Common myeloid progenitor, CD34-positive (primary cell): ENCODE measurements at regions not wholly inside any gene's neighbourhood (a gene's known extent, or its start where the extent isn't known, plus 50 kb on each side); places are given as distances from the start of the nearest gene placed in this dataset.

ENCODE experiments used
- CTCF ChIA-PET: fragments of 350-600 bp; sonication (Branson Sonifier 250); formaldehyde crosslinking; loops from one replicate; lab custom pipeline; 2021; ENCODE audit warnings: antibody characterized with exemption; lab: Charles Lee
- POLR2A ChIA-PET: fragments of 350-600 bp; sonication (Branson Sonifier 250); formaldehyde crosslinking; loops from one replicate; lab custom pipeline; 2021; ENCODE audit warnings: antibody characterized with exemption; lab: Charles Lee
- DNase-seq, 3 donors: peaks; one replicate each; pipeline versions ENCODE4 v3.0.0 to v3.0.0-alpha.2; 2013
- H3K27ac ChIP-seq, 2 experiments: 1 replicate in 1 of 2; 2 replicates in 1 of 2; pipeline ENCODE4 v1.7.0; 2013; ENCODE audit warnings: inconsistent platforms in 2 of 2, low read length in 2 of 2, mild to moderate bottlenecking in 2 of 2, low read depth in 1 of 2, moderate library complexity in 1 of 2; ENCODE audit not compliant: severe bottlenecking in 2 of 2, insufficient read depth in 1 of 2, poor library complexity in 1 of 2
- H3K27me3 ChIP-seq, 5 experiments: replicated peaks in 2 of 5; 1 replicate in 3 of 5; 2 replicates in 2 of 5; pipeline versions ENCODE4 v1.6.1 to v1.7.0; 2013; ENCODE audit warnings: low read length in 4 of 5, mild to moderate bottlenecking in 2 of 5, moderate library complexity in 2 of 5, inconsistent platforms in 1 of 5; ENCODE audit not compliant: insufficient read depth in 5 of 5, control insufficient read depth in 4 of 5
- H3K36me3 ChIP-seq, 4 experiments: 1 replicate in 2 of 4; 2 replicates in 2 of 4; pipeline versions ENCODE4 v1.6.1 to v1.7.0; 2013; ENCODE audit warnings: low read length in 3 of 4, control low read depth in 1 of 4, mild to moderate bottlenecking in 1 of 4; ENCODE audit not compliant: control insufficient read depth in 4 of 4, insufficient read depth in 4 of 4
- H3K4me1 ChIP-seq, 4 experiments: 1 replicate in 3 of 4; 2 replicates in 1 of 4; pipeline versions ENCODE4 v1.6.1 to v1.7.1; 2013; ENCODE audit warnings: low read length in 3 of 4, mild to moderate bottlenecking in 3 of 4, control low read depth in 1 of 4, inconsistent platforms in 1 of 4, moderate library complexity in 1 of 4; ENCODE audit not compliant: control insufficient read depth in 4 of 4, insufficient read depth in 4 of 4; ENCODE audit errors: control extremely low read depth in 1 of 4
- H3K4me3 ChIP-seq, 7 experiments: 1 replicate in 4 of 7; 2 replicates in 3 of 7; pipeline versions ENCODE4 v1.5.1 to v1.7.0; 2013; ENCODE audit warnings: mild to moderate bottlenecking in 7 of 7, low read length in 6 of 7, moderate library complexity in 6 of 7, inconsistent platforms in 2 of 7, low read depth in 2 of 7, control low read depth in 1 of 7; ENCODE audit not compliant: insufficient read depth in 4 of 7, control insufficient read depth in 1 of 7; ENCODE audit errors: extremely low read depth in 1 of 7
- H3K9me3 ChIP-seq, 5 experiments: 1 replicate in 4 of 5; 2 replicates in 1 of 5; pipeline versions ENCODE4 v1.6.1 to v1.7.1; 2013; ENCODE audit warnings: low read length in 4 of 5, mild to moderate bottlenecking in 2 of 5, inconsistent platforms in 1 of 5, low read depth in 1 of 5, moderate library complexity in 1 of 5; ENCODE audit not compliant: control insufficient read depth in 4 of 5, insufficient read depth in 2 of 5; ENCODE audit errors: control extremely low read depth in 1 of 5
- WGBS: methylation state at CpG from one replicate; pipeline ENCODE4 v1.1.5; 2013; ENCODE audit not compliant: insufficient coverage; 5-methylcytosine and 5-hydroxymethylcytosine counted together

DNA sequence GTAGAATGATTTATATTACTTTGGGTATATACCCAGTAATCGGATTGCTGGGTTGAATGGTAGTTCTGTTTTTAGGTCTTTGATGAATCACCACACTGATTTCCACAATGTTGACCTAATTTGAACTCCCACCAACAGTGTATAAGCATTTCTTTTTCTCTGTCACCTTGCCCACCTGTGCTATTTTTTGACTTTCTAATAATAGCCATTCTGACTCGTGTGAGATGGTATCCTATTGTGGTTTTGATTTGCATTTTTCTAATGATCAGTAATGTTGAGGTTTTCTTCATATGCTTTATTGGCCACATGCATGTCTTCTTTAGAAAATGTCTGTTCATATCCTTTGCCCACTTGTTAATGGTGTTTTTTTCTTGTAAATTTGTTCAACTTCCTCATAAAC lies 340.8 kb downstream of the PLOD2 start:
- Histone ChIP-seq H3K4me3 (no peak overlapping the region), H3K27ac (no peak overlapping the region), H3K36me3 (no peaks in the 10 kb centered on the region), H3K27me3 (no peaks in the 10 kb centered on the region), H3K4me1 (no peaks in the 10 kb centered on the region), H3K9me3 (no peaks in the 10 kb centered on the region)
- POLR2A ChIA-PET = no interaction called here
- no CpG with 5 or more reads among the region's 2 CpGs for WGBS
- DNase-seq = no peak
- CTCF ChIA-PET = no interaction called here

DNA sequence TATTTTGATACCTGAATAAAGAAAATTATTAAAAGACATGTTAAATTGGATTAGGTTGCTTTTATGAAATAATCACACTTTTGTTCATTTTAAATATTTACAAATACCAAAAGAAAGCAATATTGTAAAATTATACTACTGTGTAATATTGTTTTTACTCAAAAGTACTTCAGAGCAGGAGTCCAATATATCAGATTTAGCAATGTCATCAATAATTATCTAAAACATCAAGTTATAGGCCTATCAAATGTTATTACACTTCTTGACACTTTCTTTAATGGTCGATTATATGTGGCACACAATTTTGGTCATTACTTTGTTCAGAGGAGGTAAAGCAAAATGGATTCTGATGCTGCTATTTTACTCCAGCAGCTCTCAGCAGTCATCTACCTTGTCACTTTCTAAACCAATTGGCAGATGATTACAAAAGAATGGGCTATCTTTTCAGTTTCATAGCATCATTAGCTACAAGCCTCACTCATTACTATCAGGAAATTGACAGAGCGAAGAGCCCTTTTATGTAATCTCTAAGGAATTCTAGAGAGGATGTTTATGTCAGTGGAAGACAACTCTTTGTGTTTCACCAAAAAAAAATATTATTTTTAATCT lies 318.6 kb downstream of the PLOD2 start:
- Histone ChIP-seq H3K36me3 (no peaks in the 10 kb centered on the region), H3K4me3 (no peak overlapping the region), H3K27ac (no peak overlapping the region), H3K27me3 (no peaks in the 10 kb centered on the region), H3K4me1 (no peaks in the 10 kb centered on the region), H3K9me3 (no peaks in the 10 kb centered on the region)
- 100% methylated on average over 1 of the region's 2 CpGs for WGBS
- DNase-seq = no peak
- POLR2A ChIA-PET = no interaction called here
- CTCF ChIA-PET = no interaction called here

DNA sequence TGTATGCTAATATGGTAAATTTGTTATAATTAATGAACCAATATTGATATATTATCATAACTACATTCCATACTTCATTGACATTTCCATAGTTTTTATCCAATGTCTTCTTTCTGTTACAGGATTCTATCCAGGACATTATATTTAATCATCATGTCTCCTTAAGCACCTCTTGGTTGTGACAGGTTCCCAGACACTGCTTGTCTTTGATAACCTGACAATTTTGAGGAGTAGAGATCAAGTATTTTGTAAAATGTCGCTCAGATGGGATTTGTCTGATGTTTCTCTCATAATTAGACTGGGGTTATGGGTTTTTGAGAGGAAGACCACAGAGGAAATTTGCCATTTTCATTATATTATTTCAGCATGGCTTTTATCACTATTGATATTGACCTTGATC lies 317.4 kb downstream of the PLOD2 start:
- Histone ChIP-seq H3K4me1 (no peaks in the 10 kb centered on the region), H3K27ac (no peak overlapping the region), H3K27me3 (no peaks in the 10 kb centered on the region), H3K9me3 (no peaks in the 10 kb centered on the region), H3K36me3 (no peaks in the 10 kb centered on the region), H3K4me3 (no peak overlapping the region)
- no peak for DNase-seq
- no CpG with 5 or more reads among the region's 1 CpG for WGBS
- ChIA-PET CTCF (no interaction called here), POLR2A (no interaction called here)

GRCh38 chr3:145849115-145849514 lies 311.9 kb downstream of the PLOD2 start:
- H3K27me3 ChIP-seq = no peaks in the 10 kb centered on the region
- no peaks in the 10 kb centered on the region for H3K36me3 ChIP-seq
- H3K27ac ChIP-seq = no peak overlapping the region
- H3K4me1 ChIP-seq = no peaks in the 10 kb centered on the region
- ChIA-PET CTCF (no interaction called here), POLR2A (no interaction called here)
- WGBS = no CpG with 5 or more reads among the region's 1 CpG
- H3K9me3 ChIP-seq = no peaks in the 10 kb centered on the region
- no peak for DNase-seq
- no peak overlapping the region for H3K4me3 ChIP-seq

- CTCF ChIA-PET = no interaction called here
- Histone ChIP-seq H3K27ac (no peak overlapping the region), H3K27me3 (no peaks in the 10 kb centered on the region), H3K4me1 (no peaks in the 10 kb centered on the region), H3K9me3 (no peaks in the 10 kb centered on the region), H3K4me3 (no peak overlapping the region), H3K36me3 (no peaks in the 10 kb centered on the region)
- POLR2A ChIA-PET = no interaction called here
- no peak for DNase-seq
- WGBS = no CpG with 5 or more reads among the region's 2 CpGs
Measured at GRCh38 chr3:145854499-145854898, 306.5 kb downstream of the PLOD2 start.

DNA sequence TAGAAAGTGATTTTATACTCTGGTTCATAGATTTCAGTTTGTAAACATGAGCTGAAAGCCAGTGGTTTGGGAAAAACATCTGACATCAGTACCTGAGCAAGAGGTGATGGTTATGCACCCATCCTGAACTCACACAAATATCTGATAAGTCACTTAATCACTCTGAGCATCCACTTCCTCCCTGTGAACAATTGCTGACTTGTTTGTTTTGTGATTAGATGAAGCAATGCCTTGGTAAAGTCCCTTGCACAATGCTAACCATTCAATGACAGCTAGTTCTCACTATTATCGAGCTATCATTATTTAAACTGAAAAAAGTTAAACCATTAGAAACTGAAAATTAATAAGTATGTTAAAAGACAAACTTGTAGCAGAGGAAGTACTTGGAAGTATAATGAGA lies 303.0 kb downstream of the PLOD2 start:
- POLR2A ChIA-PET = no interaction called here

DNA sequence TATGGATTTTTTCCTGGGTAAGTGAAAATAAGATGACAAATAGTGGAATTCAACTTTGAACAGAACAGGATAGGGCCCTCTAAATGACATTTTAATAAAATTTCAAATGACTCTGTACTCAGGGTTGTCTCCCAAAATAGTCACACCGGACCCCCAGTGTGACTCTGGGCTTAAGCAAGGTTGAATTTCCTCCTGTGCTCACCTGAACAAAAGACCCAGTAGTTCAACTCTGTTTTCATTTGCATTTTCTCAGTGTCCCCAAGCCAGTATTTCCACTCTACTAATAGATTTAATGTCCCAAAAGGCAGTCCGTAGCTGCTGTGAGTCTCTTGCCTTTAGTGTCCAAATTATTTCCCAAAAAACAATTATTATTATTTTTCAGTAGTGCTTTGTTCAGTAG lies 296.6 kb downstream of the PLOD2 start:
- no peak overlapping the region for H3K27ac ChIP-seq
- ChIA-PET CTCF (no interaction called here), POLR2A (no interaction called here)
- no peaks in the 10 kb centered on the region for H3K27me3 ChIP-seq
- H3K4me1 ChIP-seq = no peaks in the 10 kb centered on the region
- no peaks in the 10 kb centered on the region for H3K9me3 ChIP-seq
- no peaks in the 10 kb centered on the region for H3K36me3 ChIP-seq
- H3K4me3 ChIP-seq = no peak overlapping the region
- WGBS = 88% methylated on average over 1 of the region's 2 CpGs
- no peak for DNase-seq

More for the DNA sequence above, 303.0 kb downstream of the PLOD2 start:
- no peak for DNase-seq
- no peak overlapping the region for H3K4me3 ChIP-seq
- no peaks in the 10 kb centered on the region for H3K9me3 ChIP-seq
- no peaks in the 10 kb centered on the region for H3K27me3 ChIP-seq
- no peak overlapping the region for H3K27ac ChIP-seq
- WGBS = no CpG with 5 or more reads among the region's 1 CpG
- no peaks in the 10 kb centered on the region for H3K4me1 ChIP-seq
- no peaks in the 10 kb centered on the region for H3K36me3 ChIP-seq
- CTCF ChIA-PET = no interaction called here
